Neural cell (in vitro differentiated cells): ENCODE measurements at regions not wholly inside any gene's neighbourhood (a gene's known extent, or its start where the extent isn't known, plus 50 kb on each side); places are given as distances from the start of the nearest gene placed in this dataset.

Experiments used
- H2AFZ ChIP-seq: fragments of 200-600, 300-800 bp; sonication (generic), shearing (Covaris generic); 2 replicates; pipeline ENCODE4 v1.6.0; 2014; ENCODE audit warnings: low read depth, mild to moderate bottlenecking, antibody characterized with exemption, low read length, moderate library complexity
- H3F3A ChIP-seq: fragments of 200-600 bp; shearing (Covaris generic); 2 replicates; pipeline ENCODE4 v1.6.1; 2016; ENCODE audit warnings: mild to moderate bottlenecking, moderate library complexity, mixed read lengths, antibody characterized with exemption, low read length; ENCODE audit not compliant: insufficient read depth, poor library complexity, severe bottlenecking
- H3K27ac ChIP-seq: fragments of 200-600, 300-800 bp; sonication (generic), shearing (Covaris generic); 2 replicates; pipeline ENCODE4 v1.5.1; 2014; ENCODE audit warnings: mild to moderate bottlenecking, low read length, moderate library complexity
- H3K27me3 ChIP-seq: fragments of 300-800, 200-600 bp; sonication (generic), shearing (Covaris generic); 2 replicates; pipeline ENCODE4 v1.6.0; 2014; ENCODE audit warnings: mild to moderate bottlenecking, low read depth, low read length, moderate library complexity; ENCODE audit not compliant: insufficient read depth
- H3K36me3 ChIP-seq: fragments of 300-800, 200-600 bp; sonication (generic), shearing (Covaris generic); 2 replicates; pipeline ENCODE4 v1.5.1; 2014; ENCODE audit warnings: mild to moderate bottlenecking, antibody characterized with exemption, low read length, moderate library complexity; ENCODE audit not compliant: insufficient read depth
- H3K4me2 ChIP-seq: fragments of 300-800, 200-600 bp; sonication (generic), shearing (Covaris generic); 2 replicates; pipeline ENCODE4 v1.6.0; 2014; ENCODE audit warnings: mild to moderate bottlenecking, low read length
- H3K4me3 ChIP-seq: fragments of 300-800, 200-600 bp; sonication (generic), shearing (Covaris generic); 2 replicates; pipeline ENCODE4 v1.5.1; 2014; ENCODE audit warnings: mild to moderate bottlenecking, low read length, moderate library complexity
- H3K79me2 ChIP-seq: fragments of 200-600 bp; shearing (Covaris generic); replicated peaks from 2 replicates; pipeline ENCODE4 v1.6.0; 2014; ENCODE audit warnings: mild to moderate bottlenecking, low read length, moderate library complexity; ENCODE audit not compliant: insufficient read depth
- H3K9ac ChIP-seq: fragments of 300-800, 200-600 bp; sonication (generic), shearing (Covaris generic); 2 replicates; pipeline ENCODE4 v1.6.1; 2016; ENCODE audit warnings: mild to moderate bottlenecking, low read length, mixed read lengths
- H3K9me2 ChIP-seq: fragments of 200-600 bp; shearing (Covaris generic); 2 replicates; pipeline ENCODE4 v1.6.1; 2016; ENCODE audit warnings: mild to moderate bottlenecking, low read length, mixed read lengths; ENCODE audit not compliant: insufficient read depth
- H3K9me3 ChIP-seq: fragments of 200-600, 300-800 bp; sonication (generic), shearing (Covaris generic); 2 replicates; pipeline ENCODE4 v1.6.1; 2016; ENCODE audit warnings: mild to moderate bottlenecking, mixed run types, low read length, moderate library complexity, mixed read lengths
- H4K20me1 ChIP-seq: fragments of 200-600 bp; shearing (Covaris generic); 2 replicates; pipeline ENCODE4 v1.6.1; 2016; ENCODE audit warnings: mild to moderate bottlenecking, mixed run types; ENCODE audit not compliant: insufficient read depth
- EP300 ChIP-seq: fragments of 450-650 bp; conservative IDR thresholded peaks from 2 replicates; pipeline ENCODE4 v1.6.1; 2014; ENCODE audit warnings: antibody characterized with exemption, mild to moderate bottlenecking, moderate library complexity; ENCODE audit not compliant: poor library complexity, severe bottlenecking
- EZH2 ChIP-seq: fragments of 200-600, 300-800 bp; shearing (Covaris generic), sonication (generic); IDR thresholded peaks from 2 replicates; pipeline ENCODE4 v1.6.1; 2014; ENCODE audit warnings: antibody characterized with exemption, low read length, borderline replicate concordance, mild to moderate bottlenecking; ENCODE audit not compliant: insufficient read depth, poor library complexity, severe bottlenecking
- MXI1 ChIP-seq: fragments of 450-650 bp; conservative IDR thresholded peaks from 2 replicates; pipeline ENCODE4 v1.6.1; 2014; ENCODE audit warnings: antibody characterized with exemption, mild to moderate bottlenecking; ENCODE audit not compliant: poor library complexity, severe bottlenecking
- REST ChIP-seq: IDR thresholded peaks from 2 replicates; pipeline ENCODE4 v1.6.1; 2012; ENCODE audit warnings: borderline replicate concordance
- SMC3 ChIP-seq: fragments of 450-650 bp; conservative IDR thresholded peaks from 2 replicates; pipeline ENCODE4 v1.6.1; 2014; ENCODE audit warnings: antibody characterized with exemption, mild to moderate bottlenecking, moderate library complexity; ENCODE audit not compliant: poor library complexity
- TAF1 ChIP-seq: IDR thresholded peaks from 2 replicates; pipeline ENCODE4 v1.6.1; 2012; ENCODE audit warnings: low read depth

GRCh38 chr5:75844301-75844700 lies 127.1 kb upstream of the POC5 start (continued):
- TF ChIP-seq EZH2 (no peak), EP300 (no peak)

- no peaks in the 10 kb centered on the region for H3K9me2 ChIP-seq
- H3K9ac ChIP-seq, result no peak overlapping the region
- H3F3A ChIP-seq, result no peaks in the 10 kb centered on the region
- no peaks in the 10 kb centered on the region for H3K79me2 ChIP-seq
- H3K27me3 ChIP-seq, result no peaks in the 10 kb centered on the region
- H3K4me3 ChIP-seq, result no peak overlapping the region
- no peak overlapping the region for H2AFZ ChIP-seq
- no peak overlapping the region for H3K4me2 ChIP-seq
- no peaks in the 10 kb centered on the region for H3K9me3 ChIP-seq
- no peaks in the 10 kb centered on the region for H3K36me3 ChIP-seq
- no peak for TF ChIP-seq TAF1
- TF ChIP-seq MXI1, result no peak
- no peak overlapping the region for H3K27ac ChIP-seq
- H4K20me1 ChIP-seq, result no peaks in the 10 kb centered on the region
Observed at GRCh38 chr5:75843319-75843718, 126.1 kb upstream of the POC5 start.

- no peaks in the 10 kb centered on the region for H3K79me2 ChIP-seq
- no peak overlapping the region for H3K4me3 ChIP-seq
- H3K9me2 ChIP-seq, result no peaks in the 10 kb centered on the region
- H3K27ac ChIP-seq, result no peak overlapping the region
- no peaks in the 10 kb centered on the region for H3K9me3 ChIP-seq
- no peak overlapping the region for H3K9ac ChIP-seq
- no peaks in the 10 kb centered on the region for H3K27me3 ChIP-seq
- H3K36me3 ChIP-seq, result no peaks in the 10 kb centered on the region
- no peak overlapping the region for H2AFZ ChIP-seq
- H3F3A ChIP-seq, result no peaks in the 10 kb centered on the region
- no peaks in the 10 kb centered on the region for H4K20me1 ChIP-seq
- TF ChIP-seq EP300, result no peak
- H3K4me2 ChIP-seq, result no peak overlapping the region
Observed at GRCh38 chr5:75839547-75839946, 122.3 kb upstream of the POC5 start.

- no peaks in the 10 kb centered on the region for H3F3A ChIP-seq
- H2AFZ ChIP-seq, result no peak overlapping the region
- H3K4me3 ChIP-seq, result no peak overlapping the region
- H3K9ac ChIP-seq, result no peak overlapping the region
- no peaks in the 10 kb centered on the region for H4K20me1 ChIP-seq
- H3K9me2 ChIP-seq, result no peaks in the 10 kb centered on the region
- H3K36me3 ChIP-seq, result no peaks in the 10 kb centered on the region
- H3K27ac ChIP-seq, result no peak overlapping the region
- no peak overlapping the region for H3K4me2 ChIP-seq
- H3K9me3 ChIP-seq, result no peaks in the 10 kb centered on the region
- no peaks in the 10 kb centered on the region for H3K79me2 ChIP-seq
- H3K27me3 ChIP-seq, result no peaks in the 10 kb centered on the region
- no peak for TF ChIP-seq EZH2
Observed at GRCh38 chr5:75837258-75837841, 120.1 kb upstream of the POC5 start.

- TF ChIP-seq MXI1, result no peak
- TF ChIP-seq REST, result no peak
- no peak for TF ChIP-seq SMC3
- Histone ChIP-seq H3K79me2 (no peaks in the 10 kb centered on the region), H3K4me3 (no peak overlapping the region), H3K9ac (no peak overlapping the region), H4K20me1 (no peaks in the 10 kb centered on the region), H3K9me2 (no peaks in the 10 kb centered on the region), H3K9me3 (no peaks in the 10 kb centered on the region), H3K36me3 (no peaks in the 10 kb centered on the region), H3K4me2 (no peak overlapping the region), H2AFZ (no peak overlapping the region), H3K27me3 (no peaks in the 10 kb centered on the region), H3K27ac (no peak overlapping the region), H3F3A (no peaks in the 10 kb centered on the region)
Observed at GRCh38 chr5:75831561-75831960, 114.3 kb upstream of the POC5 start.
